ENCODE measurements at regions not wholly inside any gene's neighbourhood (a gene's known extent, or its start where the extent isn't known, plus 50 kb on each side); places are given as distances from the start of the nearest gene placed in this dataset.

- Histone ChIP-seq H4K20me1 (ENCODE audit: control insufficient read depth, extremely low read depth, insufficient read depth, low read length) (no peaks in the 10 kb centered on the region), H3K27ac (ENCODE audit: control insufficient read depth, insufficient read depth, low read length) (peak overlapping the region; percentile 80), H3K9me3 (ENCODE audit: control insufficient read depth, low read depth, low read length) (no peaks in the 10 kb centered on the region), H3K9me1 (ENCODE audit: control insufficient read depth, extremely low read depth, insufficient read depth, low read length) (no peaks in the 10 kb centered on the region), H2AFZ (ENCODE audit: control insufficient read depth, low read length) (no peak overlapping the region), H3K79me2 (ENCODE audit: control insufficient read depth, insufficient read depth, low read length) (no peaks in the 10 kb centered on the region), H3K4me2 (ENCODE audit: control insufficient read depth, extremely low read depth, insufficient read depth, low read depth, low read length) (no peak overlapping the region), H3K9ac (ENCODE audit: control insufficient read depth, extremely low read depth, insufficient read depth, low read length) (no peak overlapping the region), H3K27me3 (ENCODE audit: control insufficient read depth, extremely low read depth, insufficient read depth, low read length) (no peaks in the 10 kb centered on the region), H3K36me3 (ENCODE audit: control insufficient read depth in 2 of 2, extremely low read depth in 1 of 2, insufficient read depth in 2 of 2, low read length in 2 of 2) (no peaks in the 10 kb centered on the region), H3K4me1 (ENCODE audit: control insufficient read depth, extremely low read depth, insufficient read depth, low read length) (peaks cover 58% of the 10 kb centered on the region), H3K4me3 (ENCODE audit: control insufficient read depth in 2 of 3, extremely low read depth in 1 of 3, insufficient read depth in 2 of 3, low read depth in 1 of 3, low read length in 3 of 3) (no peak overlapping the region)
- TF ChIP-seq CTCF (optimal IDR thresholded peaks at IDR 0.05 in 1 of 3, IDR thresholded peaks at IDR 0.05 in 1 of 3, conservative IDR thresholded peaks at IDR 0.05 in 1 of 3; ENCODE audit: extremely low read depth in 1 of 3, insufficient read depth in 2 of 3, low read length in 3 of 3) (no peak), EZH2 (IDR thresholded peaks at IDR 0.05; ENCODE audit: low read length) (no peak)
- dilution Hi-C loops (cut with MboI; ENCODE audit: extremely low pct_ligation_motif_present, low sequenced_read_pairs), result no loop called here
- peak; percentile 46 for FAIRE-seq
- no peak for DNase-seq (ENCODE audit: low read depth, low spot score)
Measured at GRCh38 chr5:53364061-53364460, 116.4 kb upstream of the FST start.

GRCh38 chr5:53366245-53366644 lies 114.2 kb upstream of the FST start:
- peak; percentile 20 for FAIRE-seq
- H3K4me3 ChIP-seq (ENCODE audit: control insufficient read depth in 2 of 3, extremely low read depth in 1 of 3, insufficient read depth in 2 of 3, low read depth in 1 of 3, low read length in 3 of 3), result no peak overlapping the region
- no peaks in the 10 kb centered on the region for H3K9me1 ChIP-seq (ENCODE audit: control insufficient read depth, extremely low read depth, insufficient read depth, low read length)
- peaks cover 37% of the 10 kb centered on the region for H3K4me1 ChIP-seq (ENCODE audit: control insufficient read depth, extremely low read depth, insufficient read depth, low read length)
- H3K4me2 ChIP-seq (ENCODE audit: control insufficient read depth, extremely low read depth, insufficient read depth, low read depth, low read length), result no peak overlapping the region
- dilution Hi-C loops (cut with MboI; ENCODE audit: extremely low pct_ligation_motif_present, low sequenced_read_pairs), result no loop called here
- H3K36me3 ChIP-seq (ENCODE audit: control insufficient read depth in 2 of 2, extremely low read depth in 1 of 2, insufficient read depth in 2 of 2, low read length in 2 of 2), result no peaks in the 10 kb centered on the region
- H4K20me1 ChIP-seq (ENCODE audit: control insufficient read depth, extremely low read depth, insufficient read depth, low read length), result no peaks in the 10 kb centered on the region
- H2AFZ ChIP-seq (ENCODE audit: control insufficient read depth, low read length), result no peak overlapping the region
- H3K79me2 ChIP-seq (ENCODE audit: control insufficient read depth, insufficient read depth, low read length), result no peaks in the 10 kb centered on the region
- TF ChIP-seq CTCF (optimal IDR thresholded peaks at IDR 0.05 in 1 of 3, IDR thresholded peaks at IDR 0.05 in 1 of 3, conservative IDR thresholded peaks at IDR 0.05 in 1 of 3; ENCODE audit: extremely low read depth in 1 of 3, insufficient read depth in 2 of 3, low read length in 3 of 3), result no peak
- no peak for TF ChIP-seq EZH2 (IDR thresholded peaks at IDR 0.05; ENCODE audit: low read length)
- H3K27me3 ChIP-seq (ENCODE audit: control insufficient read depth, extremely low read depth, insufficient read depth, low read length), result no peaks in the 10 kb centered on the region
- peaks cover 2% of the 10 kb centered on the region for H3K9me3 ChIP-seq (ENCODE audit: control insufficient read depth, low read depth, low read length)
- H3K9ac ChIP-seq (ENCODE audit: control insufficient read depth, extremely low read depth, insufficient read depth, low read length), result no peak overlapping the region
- H3K27ac ChIP-seq (ENCODE audit: control insufficient read depth, insufficient read depth, low read length), result peak overlapping the region; percentile 26
- DNase-seq (ENCODE audit: low read depth, low spot score), result no peak

Data from keratinocyte (primary cell).